ENCODE measurements at regions not wholly inside any gene's neighbourhood (a gene's known extent, or its start where the extent isn't known, plus 50 kb on each side); places are given as distances from the start of the nearest gene placed in this dataset.

DNA sequence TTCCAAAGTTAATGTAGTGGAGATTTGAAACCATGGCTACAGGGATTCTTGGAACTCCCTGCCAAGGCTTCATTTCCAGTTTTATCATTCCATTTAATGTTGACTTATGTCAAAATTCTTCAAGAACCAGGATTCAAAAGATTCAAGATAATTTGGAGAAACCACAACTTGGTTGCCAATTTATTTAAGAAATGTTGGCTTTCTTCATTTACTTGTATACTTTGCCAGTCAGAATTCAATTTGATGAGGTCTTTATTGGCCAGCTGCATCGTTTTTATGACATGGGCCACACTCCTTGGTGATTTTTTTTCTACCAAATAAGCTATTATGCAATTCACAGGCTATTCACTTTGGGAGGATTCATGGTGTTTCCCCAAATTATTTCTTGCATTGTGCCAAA lies 53.1 kb upstream of the RASEF start:
- TF ChIP-seq, protein P1, sequence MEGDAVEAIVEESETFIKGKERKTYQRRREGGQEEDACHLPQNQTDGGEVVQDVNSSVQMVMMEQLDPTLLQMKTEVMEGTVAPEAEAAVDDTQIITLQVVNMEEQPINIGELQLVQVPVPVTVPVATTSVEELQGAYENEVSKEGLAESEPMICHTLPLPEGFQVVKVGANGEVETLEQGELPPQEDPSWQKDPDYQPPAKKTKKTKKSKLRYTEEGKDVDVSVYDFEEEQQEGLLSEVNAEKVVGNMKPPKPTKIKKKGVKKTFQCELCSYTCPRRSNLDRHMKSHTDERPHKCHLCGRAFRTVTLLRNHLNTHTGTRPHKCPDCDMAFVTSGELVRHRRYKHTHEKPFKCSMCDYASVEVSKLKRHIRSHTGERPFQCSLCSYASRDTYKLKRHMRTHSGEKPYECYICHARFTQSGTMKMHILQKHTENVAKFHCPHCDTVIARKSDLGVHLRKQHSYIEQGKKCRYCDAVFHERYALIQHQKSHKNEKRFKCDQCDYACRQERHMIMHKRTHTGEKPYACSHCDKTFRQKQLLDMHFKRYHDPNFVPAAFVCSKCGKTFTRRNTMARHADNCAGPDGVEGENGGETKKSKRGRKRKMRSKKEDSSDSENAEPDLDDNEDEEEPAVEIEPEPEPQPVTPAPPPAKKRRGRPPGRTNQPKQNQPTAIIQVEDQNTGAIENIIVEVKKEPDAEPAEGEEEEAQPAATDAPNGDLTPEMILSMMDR (IDR thresholded peaks at IDR 0.05): no peak
- TF ChIP-seq ETV6 (CRISPR knock-in tag; IDR thresholded peaks at IDR 0.05) (no peak), NR3C1 (CRISPR knock-in tag; conservative IDR thresholded peaks at IDR 0.05; ENCODE audit: low read depth) (no peak), GRHL2 (CRISPR knock-in tag; IDR thresholded peaks at IDR 0.05; ENCODE audit: insufficient replicate concordance, severe bottlenecking) (no peak), HMGA2 (CRISPR knock-in tag; IDR thresholded peaks at IDR 0.05) (no peak)
- TF ChIP-seq, protein P2, sequence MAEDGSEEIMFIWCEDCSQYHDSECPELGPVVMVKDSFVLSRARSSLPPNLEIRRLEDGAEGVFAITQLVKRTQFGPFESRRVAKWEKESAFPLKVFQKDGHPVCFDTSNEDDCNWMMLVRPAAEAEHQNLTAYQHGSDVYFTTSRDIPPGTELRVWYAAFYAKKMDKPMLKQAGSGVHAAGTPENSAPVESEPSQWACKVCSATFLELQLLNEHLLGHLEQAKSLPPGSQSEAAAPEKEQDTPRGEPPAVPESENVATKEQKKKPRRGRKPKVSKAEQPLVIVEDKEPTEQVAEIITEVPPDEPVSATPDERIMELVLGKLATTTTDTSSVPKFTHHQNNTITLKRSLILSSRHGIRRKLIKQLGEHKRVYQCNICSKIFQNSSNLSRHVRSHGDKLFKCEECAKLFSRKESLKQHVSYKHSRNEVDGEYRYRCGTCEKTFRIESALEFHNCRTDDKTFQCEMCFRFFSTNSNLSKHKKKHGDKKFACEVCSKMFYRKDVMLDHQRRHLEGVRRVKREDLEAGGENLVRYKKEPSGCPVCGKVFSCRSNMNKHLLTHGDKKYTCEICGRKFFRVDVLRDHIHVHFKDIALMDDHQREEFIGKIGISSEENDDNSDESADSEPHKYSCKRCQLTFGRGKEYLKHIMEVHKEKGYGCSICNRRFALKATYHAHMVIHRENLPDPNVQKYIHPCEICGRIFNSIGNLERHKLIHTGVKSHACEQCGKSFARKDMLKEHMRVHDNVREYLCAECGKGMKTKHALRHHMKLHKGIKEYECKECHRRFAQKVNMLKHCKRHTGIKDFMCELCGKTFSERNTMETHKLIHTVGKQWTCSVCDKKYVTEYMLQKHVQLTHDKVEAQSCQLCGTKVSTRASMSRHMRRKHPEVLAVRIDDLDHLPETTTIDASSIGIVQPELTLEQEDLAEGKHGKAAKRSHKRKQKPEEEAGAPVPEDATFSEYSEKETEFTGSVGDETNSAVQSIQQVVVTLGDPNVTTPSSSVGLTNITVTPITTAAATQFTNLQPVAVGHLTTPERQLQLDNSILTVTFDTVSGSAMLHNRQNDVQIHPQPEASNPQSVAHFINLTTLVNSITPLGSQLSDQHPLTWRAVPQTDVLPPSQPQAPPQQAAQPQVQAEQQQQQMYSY (CRISPR knock-in tag; IDR thresholded peaks at IDR 0.05): no peak
- TF ChIP-seq, protein P3, sequence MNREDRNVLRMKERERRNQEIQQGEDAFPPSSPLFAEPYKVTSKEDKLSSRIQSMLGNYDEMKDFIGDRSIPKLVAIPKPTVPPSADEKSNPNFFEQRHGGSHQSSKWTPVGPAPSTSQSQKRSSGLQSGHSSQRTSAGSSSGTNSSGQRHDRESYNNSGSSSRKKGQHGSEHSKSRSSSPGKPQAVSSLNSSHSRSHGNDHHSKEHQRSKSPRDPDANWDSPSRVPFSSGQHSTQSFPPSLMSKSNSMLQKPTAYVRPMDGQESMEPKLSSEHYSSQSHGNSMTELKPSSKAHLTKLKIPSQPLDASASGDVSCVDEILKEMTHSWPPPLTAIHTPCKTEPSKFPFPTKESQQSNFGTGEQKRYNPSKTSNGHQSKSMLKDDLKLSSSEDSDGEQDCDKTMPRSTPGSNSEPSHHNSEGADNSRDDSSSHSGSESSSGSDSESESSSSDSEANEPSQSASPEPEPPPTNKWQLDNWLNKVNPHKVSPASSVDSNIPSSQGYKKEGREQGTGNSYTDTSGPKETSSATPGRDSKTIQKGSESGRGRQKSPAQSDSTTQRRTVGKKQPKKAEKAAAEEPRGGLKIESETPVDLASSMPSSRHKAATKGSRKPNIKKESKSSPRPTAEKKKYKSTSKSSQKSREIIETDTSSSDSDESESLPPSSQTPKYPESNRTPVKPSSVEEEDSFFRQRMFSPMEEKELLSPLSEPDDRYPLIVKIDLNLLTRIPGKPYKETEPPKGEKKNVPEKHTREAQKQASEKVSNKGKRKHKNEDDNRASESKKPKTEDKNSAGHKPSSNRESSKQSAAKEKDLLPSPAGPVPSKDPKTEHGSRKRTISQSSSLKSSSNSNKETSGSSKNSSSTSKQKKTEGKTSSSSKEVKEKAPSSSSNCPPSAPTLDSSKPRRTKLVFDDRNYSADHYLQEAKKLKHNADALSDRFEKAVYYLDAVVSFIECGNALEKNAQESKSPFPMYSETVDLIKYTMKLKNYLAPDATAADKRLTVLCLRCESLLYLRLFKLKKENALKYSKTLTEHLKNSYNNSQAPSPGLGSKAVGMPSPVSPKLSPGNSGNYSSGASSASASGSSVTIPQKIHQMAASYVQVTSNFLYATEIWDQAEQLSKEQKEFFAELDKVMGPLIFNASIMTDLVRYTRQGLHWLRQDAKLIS (CRISPR knock-in tag; IDR thresholded peaks at IDR 0.05; ENCODE audit: borderline replicate concordance): no peak
- TF ChIP-seq, protein P4, sequence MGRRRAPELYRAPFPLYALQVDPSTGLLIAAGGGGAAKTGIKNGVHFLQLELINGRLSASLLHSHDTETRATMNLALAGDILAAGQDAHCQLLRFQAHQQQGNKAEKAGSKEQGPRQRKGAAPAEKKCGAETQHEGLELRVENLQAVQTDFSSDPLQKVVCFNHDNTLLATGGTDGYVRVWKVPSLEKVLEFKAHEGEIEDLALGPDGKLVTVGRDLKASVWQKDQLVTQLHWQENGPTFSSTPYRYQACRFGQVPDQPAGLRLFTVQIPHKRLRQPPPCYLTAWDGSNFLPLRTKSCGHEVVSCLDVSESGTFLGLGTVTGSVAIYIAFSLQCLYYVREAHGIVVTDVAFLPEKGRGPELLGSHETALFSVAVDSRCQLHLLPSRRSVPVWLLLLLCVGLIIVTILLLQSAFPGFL (CRISPR knock-in tag; IDR thresholded peaks at IDR 0.05; ENCODE audit: borderline replicate concordance): no peak
- TF ChIP-seq, protein P5, sequence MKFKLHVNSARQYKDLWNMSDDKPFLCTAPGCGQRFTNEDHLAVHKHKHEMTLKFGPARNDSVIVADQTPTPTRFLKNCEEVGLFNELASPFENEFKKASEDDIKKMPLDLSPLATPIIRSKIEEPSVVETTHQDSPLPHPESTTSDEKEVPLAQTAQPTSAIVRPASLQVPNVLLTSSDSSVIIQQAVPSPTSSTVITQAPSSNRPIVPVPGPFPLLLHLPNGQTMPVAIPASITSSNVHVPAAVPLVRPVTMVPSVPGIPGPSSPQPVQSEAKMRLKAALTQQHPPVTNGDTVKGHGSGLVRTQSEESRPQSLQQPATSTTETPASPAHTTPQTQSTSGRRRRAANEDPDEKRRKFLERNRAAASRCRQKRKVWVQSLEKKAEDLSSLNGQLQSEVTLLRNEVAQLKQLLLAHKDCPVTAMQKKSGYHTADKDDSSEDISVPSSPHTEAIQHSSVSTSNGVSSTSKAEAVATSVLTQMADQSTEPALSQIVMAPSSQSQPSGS (CRISPR knock-in tag; IDR thresholded peaks at IDR 0.05; ENCODE audit: borderline replicate concordance, low read depth): no peak

All from WTC11 (cell line).